Myocyte (in vitro differentiated cells): ENCODE measurements at regions not wholly inside any gene's neighbourhood (a gene's known extent, or its start where the extent isn't known, plus 50 kb on each side); places are given as distances from the start of the nearest gene placed in this dataset.
"Not testable (repeated sequence)": the region's sequence is repeated elsewhere in the genome, so short reads cannot be mapped to it uniquely, and the experiment has no call there.

Experiments
- DNase-seq: peaks from one replicate; pipeline ENCODE4 v3.0.0-alpha.2; 2012; ENCODE audit warnings: low read depth

DNA sequence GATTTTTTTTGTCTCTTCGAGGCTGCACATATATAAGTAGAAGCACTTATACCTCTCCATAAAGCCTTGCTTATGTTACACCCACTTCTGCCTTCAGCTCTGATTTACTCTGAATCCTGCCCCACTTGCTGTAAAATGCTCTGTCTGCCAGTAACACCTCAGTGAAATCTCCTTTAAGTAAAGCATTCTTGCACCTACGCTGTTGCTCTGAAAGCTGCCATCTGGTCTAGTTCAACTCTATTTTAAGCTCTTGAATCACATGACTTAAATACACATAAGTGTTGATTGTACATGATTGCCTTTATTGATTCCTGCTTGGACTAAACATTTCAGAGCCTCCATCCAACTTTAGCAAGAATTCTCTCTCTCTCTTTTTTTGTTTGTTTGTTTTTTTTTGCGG lies 609.0 kb upstream of the CELF4 start:
- no peak for DNase-seq

GRCh38 chr18:38174173-38174572 lies 608.6 kb upstream of the CELF4 start:
- DNase-seq: no peak

GRCh38 chr18:38170845-38171244 lies 605.2 kb upstream of the CELF4 start:
- DNase-seq: no peak

GRCh38 chr18:38167623-38168022 lies 602.0 kb upstream of the CELF4 start:
- no peak for DNase-seq

DNA sequence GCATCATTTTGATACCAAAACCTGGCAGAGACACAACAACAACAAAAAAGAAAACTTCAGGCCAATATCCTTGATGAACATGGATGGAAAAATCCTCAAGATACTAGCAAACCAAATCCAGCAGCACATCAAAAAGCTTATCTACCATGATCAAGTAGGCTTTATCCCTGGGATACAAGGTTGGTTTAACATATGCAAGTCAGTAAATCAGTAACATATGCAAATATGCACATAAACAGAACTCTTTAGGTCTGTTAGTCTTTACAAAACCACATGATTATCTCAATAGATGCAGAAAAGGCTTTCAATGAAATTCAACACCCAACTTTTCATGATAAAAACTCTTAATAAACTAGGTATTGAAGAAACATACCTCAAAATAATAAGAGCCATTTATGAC lies 587.5 kb upstream of the CELF4 start:
- DNase-seq: not testable (repeated sequence)

GRCh38 chr18:38116716-38117115 lies 551.1 kb upstream of the CELF4 start:
- no peak for DNase-seq

GRCh38 chr18:38115201-38115600 lies 549.6 kb upstream of the CELF4 start:
- DNase-seq: no peak

DNA sequence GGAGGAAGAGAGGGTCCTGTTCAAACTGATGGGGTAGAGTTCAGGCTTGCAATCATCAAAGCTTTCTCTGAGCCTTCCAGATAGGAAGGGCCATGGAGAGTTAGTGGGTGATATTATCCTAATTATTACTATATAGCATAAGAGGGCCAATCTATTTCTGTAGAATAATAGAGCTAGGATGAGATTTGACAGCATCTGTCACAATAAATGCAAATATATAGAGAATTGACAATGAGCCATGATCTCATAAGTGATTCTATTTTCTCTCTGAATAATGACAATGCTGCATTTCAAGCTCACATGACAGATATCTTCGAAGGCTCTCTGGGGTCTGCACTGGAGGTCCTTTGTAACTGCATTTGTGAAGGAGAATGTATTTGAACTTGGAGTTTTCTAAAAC lies 521.9 kb upstream of the CELF4 start:
- no peak for DNase-seq

- no peak for DNase-seq
Observed at GRCh38 chr18:38081516-38081915, 515.9 kb upstream of the CELF4 start.

DNA sequence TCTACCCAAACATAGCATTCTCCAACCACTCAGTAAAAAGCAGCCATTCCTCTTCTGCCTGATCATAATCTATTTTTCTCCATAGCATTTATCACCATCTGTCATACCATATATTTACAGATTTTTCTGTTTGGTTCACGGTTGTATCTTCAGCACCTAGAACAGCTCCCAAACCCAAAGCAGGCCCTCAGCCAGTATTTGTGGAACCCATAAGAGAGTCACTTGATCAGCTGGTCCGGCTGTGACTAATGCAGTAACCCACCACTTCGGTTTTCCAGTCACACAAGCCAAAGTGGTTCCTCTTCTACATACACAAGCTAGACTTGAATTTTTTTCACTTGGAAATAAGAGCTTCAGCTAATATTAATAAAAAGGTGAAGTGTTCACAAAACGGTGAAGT lies 511.6 kb upstream of the CELF4 start:
- no peak for DNase-seq

- no peak for DNase-seq
Observed at GRCh38 chr18:38076346-38077070, 510.9 kb upstream of the CELF4 start.

DNA sequence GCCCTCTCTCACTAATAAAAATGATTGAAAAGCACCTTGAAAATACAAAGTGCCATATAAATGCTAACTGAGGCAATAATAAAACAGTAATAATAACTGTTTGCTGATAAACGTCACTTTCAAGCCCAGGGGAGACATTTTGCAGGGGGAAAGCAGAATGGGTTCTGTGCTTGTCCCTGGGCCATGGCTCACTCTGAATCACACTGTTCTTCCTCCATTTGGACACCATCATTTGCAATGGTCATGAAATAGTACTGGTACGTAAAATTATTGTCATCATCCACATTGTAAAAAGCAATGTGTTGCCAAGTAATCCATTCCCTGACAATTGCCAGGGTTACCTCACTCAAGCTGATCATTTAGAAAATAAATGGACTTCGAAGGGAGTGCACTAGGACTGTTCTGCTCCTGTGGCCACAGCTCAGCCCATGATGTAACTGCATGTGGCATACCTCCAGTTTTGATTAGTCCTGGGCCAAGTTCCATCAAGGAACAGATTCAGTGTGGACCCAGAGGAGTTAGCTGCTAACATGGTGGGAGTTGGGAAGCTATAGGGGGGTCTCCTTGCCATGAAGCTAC lies 508.8 kb upstream of the CELF4 start:
- no peak for DNase-seq

- DNase-seq: no peak
Observed at GRCh38 chr18:38067821-38068220, 502.2 kb upstream of the CELF4 start.

DNA sequence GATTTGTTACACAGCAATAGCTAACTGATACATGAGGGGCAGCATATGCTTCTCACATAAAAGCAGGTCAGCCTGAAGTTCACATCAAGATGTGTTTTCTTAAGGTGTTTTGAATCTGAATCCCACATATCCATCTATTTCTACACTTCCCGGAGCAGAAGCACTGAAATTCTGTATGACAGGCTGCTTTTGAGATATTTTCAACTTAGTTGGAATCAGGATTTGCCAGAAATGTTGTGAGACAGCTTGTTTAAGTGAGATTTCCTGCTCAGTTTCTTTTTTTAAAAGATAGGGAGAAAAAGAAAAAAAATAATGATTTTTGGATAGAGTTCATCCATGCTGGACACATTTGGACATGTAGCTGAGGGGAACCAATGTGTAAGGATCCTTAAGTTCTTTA lies 501.5 kb upstream of the CELF4 start:
- DNase-seq: no peak

- DNase-seq: no peak
Observed at GRCh38 chr18:38052879-38053590, 487.4 kb upstream of the CELF4 start.

DNA sequence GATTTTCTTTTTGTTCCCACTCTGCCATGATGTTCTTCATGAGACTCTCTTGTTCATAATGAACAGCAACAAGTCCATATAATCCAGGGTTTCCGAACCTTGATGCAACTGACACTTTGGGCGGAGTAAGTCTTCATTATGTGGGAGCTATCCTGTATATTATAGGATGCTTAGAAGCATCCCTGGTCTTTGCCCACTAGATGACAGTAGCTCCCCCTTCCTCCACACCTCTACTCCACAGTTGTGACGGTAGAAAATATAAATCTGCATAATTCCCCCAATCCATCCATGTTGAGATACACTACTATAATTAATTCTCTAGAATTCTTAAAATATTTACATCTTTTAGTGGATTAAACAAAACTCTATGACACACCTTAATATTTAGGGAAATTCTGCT lies 482.2 kb upstream of the CELF4 start:
- no peak for DNase-seq

GRCh38 chr18:38046651-38047050 lies 481.1 kb upstream of the CELF4 start:
- DNase-seq: no peak

GRCh38 chr18:38045845-38046244 lies 480.2 kb upstream of the CELF4 start:
- DNase-seq: no peak

GRCh38 chr18:38042211-38042890 lies 476.8 kb upstream of the CELF4 start:
- DNase-seq: no peak

DNA sequence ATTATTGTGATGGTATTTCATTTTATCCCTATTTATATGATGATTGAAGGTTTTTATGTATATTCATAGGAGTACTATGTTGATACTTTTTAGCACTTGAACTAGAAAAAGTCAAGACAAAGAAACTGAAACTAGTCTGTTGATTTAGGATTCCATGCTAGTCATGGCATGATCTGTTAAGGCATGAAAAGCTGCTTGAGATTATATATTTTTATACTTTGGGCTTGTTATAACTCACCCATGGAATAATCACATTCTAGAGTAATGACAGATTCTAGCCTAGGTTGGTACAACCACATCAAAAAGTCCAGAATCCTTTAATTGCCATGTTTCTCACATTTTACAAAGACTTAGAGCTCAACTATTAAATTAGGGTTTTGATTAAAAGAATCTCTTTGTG lies 472.6 kb upstream of the CELF4 start:
- DNase-seq: no peak

GRCh38 chr18:38035193-38035592 lies 469.6 kb upstream of the CELF4 start:
- DNase-seq: no peak

GRCh38 chr18:38033282-38033681 lies 467.7 kb upstream of the CELF4 start:
- no peak for DNase-seq
